ENCODE measurements at regions not wholly inside any gene's neighbourhood (a gene's known extent, or its start where the extent isn't known, plus 50 kb on each side); places are given as distances from the start of the nearest gene placed in this dataset.

DNA sequence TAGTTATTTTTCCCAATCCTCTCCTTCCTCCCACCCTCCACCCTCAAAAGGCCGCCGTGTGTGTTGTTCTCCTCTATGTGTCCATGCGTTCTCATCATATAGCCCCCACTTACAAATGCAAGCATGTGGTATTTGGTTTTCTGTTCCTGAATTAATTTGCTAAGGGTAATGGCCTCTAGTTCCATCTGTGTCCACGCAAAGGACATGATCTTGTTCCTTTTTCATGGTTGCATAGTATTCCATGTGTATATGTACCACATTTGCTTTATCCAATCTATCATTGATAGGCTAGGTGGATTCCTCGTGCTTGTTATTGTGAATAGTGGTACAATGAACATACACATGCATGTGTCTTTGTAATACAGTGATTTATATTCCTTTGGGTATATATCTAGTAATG lies 1193.7 kb downstream of the RPA4 start:
- TF ChIP-seq EZH2 (IDR thresholded peaks at IDR 0.05; ENCODE audit: borderline replicate concordance, low read length), result no peak
- TF ChIP-seq, protein P1, sequence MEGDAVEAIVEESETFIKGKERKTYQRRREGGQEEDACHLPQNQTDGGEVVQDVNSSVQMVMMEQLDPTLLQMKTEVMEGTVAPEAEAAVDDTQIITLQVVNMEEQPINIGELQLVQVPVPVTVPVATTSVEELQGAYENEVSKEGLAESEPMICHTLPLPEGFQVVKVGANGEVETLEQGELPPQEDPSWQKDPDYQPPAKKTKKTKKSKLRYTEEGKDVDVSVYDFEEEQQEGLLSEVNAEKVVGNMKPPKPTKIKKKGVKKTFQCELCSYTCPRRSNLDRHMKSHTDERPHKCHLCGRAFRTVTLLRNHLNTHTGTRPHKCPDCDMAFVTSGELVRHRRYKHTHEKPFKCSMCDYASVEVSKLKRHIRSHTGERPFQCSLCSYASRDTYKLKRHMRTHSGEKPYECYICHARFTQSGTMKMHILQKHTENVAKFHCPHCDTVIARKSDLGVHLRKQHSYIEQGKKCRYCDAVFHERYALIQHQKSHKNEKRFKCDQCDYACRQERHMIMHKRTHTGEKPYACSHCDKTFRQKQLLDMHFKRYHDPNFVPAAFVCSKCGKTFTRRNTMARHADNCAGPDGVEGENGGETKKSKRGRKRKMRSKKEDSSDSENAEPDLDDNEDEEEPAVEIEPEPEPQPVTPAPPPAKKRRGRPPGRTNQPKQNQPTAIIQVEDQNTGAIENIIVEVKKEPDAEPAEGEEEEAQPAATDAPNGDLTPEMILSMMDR (IDR thresholded peaks at IDR 0.05; ENCODE audit: low read length), result no peak
